ENCODE measurements at regions not wholly inside any gene's neighbourhood (a gene's known extent, or its start where the extent isn't known, plus 50 kb on each side); places are given as distances from the start of the nearest gene placed in this dataset.

DNA sequence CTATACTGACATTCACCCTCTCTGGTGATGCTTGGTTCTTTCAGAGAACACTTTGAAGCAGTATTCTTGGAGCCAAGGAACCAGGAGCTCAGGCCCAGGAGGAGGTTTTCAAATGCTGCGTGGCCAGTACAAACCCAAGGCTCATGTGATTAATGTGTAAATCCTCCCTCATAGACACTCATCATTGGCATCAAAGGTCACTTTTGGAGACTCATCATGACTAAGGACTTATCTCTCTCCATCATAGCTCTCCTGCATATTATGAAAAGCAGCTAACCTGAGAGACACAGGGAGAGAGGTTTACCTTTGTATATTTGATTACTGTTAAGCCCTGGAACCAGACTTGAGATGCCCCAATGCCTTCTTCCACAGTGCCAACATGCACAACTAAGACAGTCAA is 115.3 kb upstream of the SRD5A2 start:
- Mint-ChIP-seq H3K27me3 (no peaks in the 10 kb centered on the region), H3K9me3 (peaks cover 17% of the 10 kb centered on the region), H3K36me3 (ENCODE audit: low read depth) (peaks cover 34% of the 10 kb centered on the region), H3K4me3 (no peak overlapping the region), H3K4me1 (ENCODE audit: low read depth) (no peaks in the 10 kb centered on the region), H3K27ac (no peak overlapping the region)
- intact Hi-C loops (cut with DNase I, micrococcal nuclease): no loop called here
- TF ChIP-seq, protein P1, sequence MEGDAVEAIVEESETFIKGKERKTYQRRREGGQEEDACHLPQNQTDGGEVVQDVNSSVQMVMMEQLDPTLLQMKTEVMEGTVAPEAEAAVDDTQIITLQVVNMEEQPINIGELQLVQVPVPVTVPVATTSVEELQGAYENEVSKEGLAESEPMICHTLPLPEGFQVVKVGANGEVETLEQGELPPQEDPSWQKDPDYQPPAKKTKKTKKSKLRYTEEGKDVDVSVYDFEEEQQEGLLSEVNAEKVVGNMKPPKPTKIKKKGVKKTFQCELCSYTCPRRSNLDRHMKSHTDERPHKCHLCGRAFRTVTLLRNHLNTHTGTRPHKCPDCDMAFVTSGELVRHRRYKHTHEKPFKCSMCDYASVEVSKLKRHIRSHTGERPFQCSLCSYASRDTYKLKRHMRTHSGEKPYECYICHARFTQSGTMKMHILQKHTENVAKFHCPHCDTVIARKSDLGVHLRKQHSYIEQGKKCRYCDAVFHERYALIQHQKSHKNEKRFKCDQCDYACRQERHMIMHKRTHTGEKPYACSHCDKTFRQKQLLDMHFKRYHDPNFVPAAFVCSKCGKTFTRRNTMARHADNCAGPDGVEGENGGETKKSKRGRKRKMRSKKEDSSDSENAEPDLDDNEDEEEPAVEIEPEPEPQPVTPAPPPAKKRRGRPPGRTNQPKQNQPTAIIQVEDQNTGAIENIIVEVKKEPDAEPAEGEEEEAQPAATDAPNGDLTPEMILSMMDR (IDR thresholded peaks at IDR 0.05): no peak
- no peak overlapping the region for H3K27ac ChIP-seq (ENCODE audit: low read depth in 1 of 2, low read length in 2 of 2)
- no peak overlapping the region for H3K4me3 ChIP-seq (ENCODE audit: low read length)
- no peaks in the 10 kb centered on the region for H3K27me3 ChIP-seq (ENCODE audit: control insufficient read depth in 1 of 2, insufficient read depth in 2 of 2, low read length in 2 of 2)
- H3K9me3 ChIP-seq (ENCODE audit: control insufficient read depth in 1 of 2, insufficient read depth in 1 of 2, low read length in 2 of 2): peaks cover 17 to 67% of the 10 kb centered on the region in 2 experiments
- ATAC-seq (ENCODE audit: poor library complexity): no peak
- POLR2A ChIA-PET: no interaction called here
- H3K36me3 ChIP-seq (ENCODE audit: insufficient read depth, low read length): no peaks in the 10 kb centered on the region
- no peak for DNase-seq
- CTCF ChIA-PET: no interaction called here
- H3K4me1 ChIP-seq (ENCODE audit: insufficient read depth, low read length): no peaks in the 10 kb centered on the region

- no peaks in the 10 kb centered on the region for H3K27me3 Mint-ChIP-seq
- TF ChIP-seq, protein P1 (IDR thresholded peaks at IDR 0.05): no peak
- H3K36me3 ChIP-seq (ENCODE audit: insufficient read depth, low read length): no peaks in the 10 kb centered on the region
- H3K4me3 Mint-ChIP-seq: no peak overlapping the region
- H3K27ac ChIP-seq (ENCODE audit: low read depth in 1 of 2, low read length in 2 of 2): no peak overlapping the region
- no peaks in the 10 kb centered on the region for H3K4me1 ChIP-seq (ENCODE audit: insufficient read depth, low read length)
- H3K4me3 ChIP-seq (ENCODE audit: low read length): no peak overlapping the region
- intact Hi-C loops (cut with DNase I, micrococcal nuclease): no loop called here
- peaks cover 15% of the 10 kb centered on the region for H3K9me3 Mint-ChIP-seq
- H3K4me1 Mint-ChIP-seq (ENCODE audit: low read depth): no peaks in the 10 kb centered on the region
- no peak for DNase-seq
- no peaks in the 10 kb centered on the region for H3K27me3 ChIP-seq (ENCODE audit: control insufficient read depth in 1 of 2, insufficient read depth in 2 of 2, low read length in 2 of 2)
- peaks cover 34% of the 10 kb centered on the region for H3K36me3 Mint-ChIP-seq (ENCODE audit: low read depth)
- H3K9me3 ChIP-seq (ENCODE audit: control insufficient read depth in 1 of 2, insufficient read depth in 1 of 2, low read length in 2 of 2): peaks cover 23 to 62% of the 10 kb centered on the region in 2 experiments
- ChIA-PET CTCF (no interaction called here), POLR2A (no interaction called here)
- no peak for ATAC-seq (ENCODE audit: poor library complexity)
- H3K27ac Mint-ChIP-seq: no peak overlapping the region
Measured at GRCh38 chr2:31694444-31694843, 113.7 kb upstream of the SRD5A2 start.

DNA sequence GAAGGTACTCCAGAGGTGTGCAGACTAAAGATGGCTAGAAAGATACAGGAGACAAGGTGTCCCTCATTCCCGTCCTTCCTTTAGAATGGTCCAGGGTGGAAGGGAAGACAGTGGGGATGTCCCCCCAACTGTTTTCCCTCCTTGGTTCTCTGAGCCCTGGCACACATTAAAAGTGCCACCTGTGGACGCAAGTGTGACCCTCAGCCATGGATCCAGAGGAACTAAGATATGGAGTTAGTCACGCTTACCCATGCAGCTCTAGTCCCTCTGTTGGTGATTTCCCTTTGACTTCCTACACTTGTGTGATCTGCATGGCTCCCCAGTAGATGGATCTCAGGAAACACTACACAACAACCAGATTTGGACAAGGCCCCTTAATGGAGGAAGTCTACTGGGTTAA is 113.1 kb upstream of the SRD5A2 start:
- H3K27me3 ChIP-seq (ENCODE audit: control insufficient read depth in 1 of 2, insufficient read depth in 2 of 2, low read length in 2 of 2): no peaks in the 10 kb centered on the region
- no peak overlapping the region for H3K4me3 Mint-ChIP-seq
- no peaks in the 10 kb centered on the region for H3K36me3 ChIP-seq (ENCODE audit: insufficient read depth, low read length)
- POLR2A ChIA-PET: no interaction called here
- H3K4me3 ChIP-seq (ENCODE audit: low read length): no peak overlapping the region
- H3K27ac ChIP-seq (ENCODE audit: low read depth in 1 of 2, low read length in 2 of 2): no peak overlapping the region
- CTCF ChIA-PET: no interaction called here
- H3K27ac Mint-ChIP-seq: no peak overlapping the region
- TF ChIP-seq, protein P1 (IDR thresholded peaks at IDR 0.05): no peak
- DNase-seq (no peak), ATAC-seq (ENCODE audit: poor library complexity) (no peak)
- H3K27me3 Mint-ChIP-seq: no peaks in the 10 kb centered on the region
- H3K9me3 Mint-ChIP-seq: peaks cover 12% of the 10 kb centered on the region
- H3K4me1 Mint-ChIP-seq (ENCODE audit: low read depth): no peaks in the 10 kb centered on the region
- peaks cover 34% of the 10 kb centered on the region for H3K36me3 Mint-ChIP-seq (ENCODE audit: low read depth)
- no peaks in the 10 kb centered on the region for H3K4me1 ChIP-seq (ENCODE audit: insufficient read depth, low read length)
- peaks cover 23 to 56% of the 10 kb centered on the region in 2 experiments for H3K9me3 ChIP-seq (ENCODE audit: control insufficient read depth in 1 of 2, insufficient read depth in 1 of 2, low read length in 2 of 2)
- intact Hi-C loops (cut with DNase I, micrococcal nuclease): no loop called here

All from CD4-positive, alpha-beta T cell (primary cell).